Transverse colon (tissue), 4 donors: ENCODE measurements at regions not wholly inside any gene's neighbourhood (a gene's known extent, or its start where the extent isn't known, plus 50 kb on each side); places are given as distances from the start of the nearest gene placed in this dataset.

Source experiments
- CTCF ChIP-seq, 5 experiments: fragments of 200-600 bp in 3 of 5; fragments of 450-650 bp in 2 of 5; sonication (generic) in 3 of 5; IDR thresholded peaks; 1 replicate in 2 of 5; 2 replicates in 3 of 5; pipeline ENCODE4 v1.5.1; 2016 to 2017; ENCODE audit warnings: antibody characterized with exemption in 5 of 5, inconsistent platforms in 3 of 5, mild to moderate bottlenecking in 2 of 5, moderate library complexity in 1 of 5
- EP300 ChIP-seq: sonication (generic); formaldehyde crosslinking; IDR thresholded peaks from one replicate; pipeline ENCODE4 v1.6.1; 2017; ENCODE audit warnings: antibody characterized with exemption, low read depth
- POLR2A ChIP-seq: fragments of 450-650 bp; IDR thresholded peaks from one replicate; pipeline ENCODE4 v1.6.1; 2016; ENCODE audit warnings: antibody characterized with exemption, mild to moderate bottlenecking, moderate library complexity
- POLR2AphosphoS5 ChIP-seq, 3 donors: sonication (generic); formaldehyde crosslinking; IDR thresholded peaks; one replicate each; pipeline ENCODE4 v1.6.1; 2016; ENCODE audit warnings: antibody characterized with exemption in 3 of 3

- TF ChIP-seq CTCF (IDR thresholded peaks at IDR 0.05) = no peak
- no peak for TF ChIP-seq POLR2AphosphoS5 (IDR thresholded peaks at IDR 0.05)
- no peak for TF ChIP-seq POLR2A
- no peak for TF ChIP-seq EP300
Measured at GRCh38 chr2:241974096-241974495, 104.6 kb downstream of the RTP5 start.
